ENCODE measurements at regions not wholly inside any gene's neighbourhood (a gene's known extent, or its start where the extent isn't known, plus 50 kb on each side); places are given as distances from the start of the nearest gene placed in this dataset.

GRCh38 chr13:74074723-74075122 is 59.5 kb downstream of the KLF12 start:
- no peak for TF ChIP-seq EZH2 (IDR thresholded peaks at IDR 0.05)
- no peak for TF ChIP-seq POLR2AphosphoS5 (IDR thresholded peaks at IDR 0.05; ENCODE audit: borderline replicate concordance, low read depth, low read length)
- no peak for TF ChIP-seq FOXP2 (optimal IDR thresholded peaks at IDR 0.05; ENCODE audit: control extremely low read depth, extremely low read length, insufficient read depth)

All from SK-N-MC (cell line).